Activated B cell treated with CpG ODN at 0.5 μM for 24 hours (primary cell): ENCODE measurements at regions not wholly inside any gene's neighbourhood (a gene's known extent, or its start where the extent isn't known, plus 50 kb on each side); places are given as distances from the start of the nearest gene placed in this dataset.

ENCODE experiments used
- ATAC-seq: fragments of 200-7000 bp; cut with Tn5 transposase; one replicate; pipeline ENCODE4 v1.10.0; 2021; ENCODE audit warnings: low read depth, mild to moderate bottlenecking, moderate library complexity
- CTCF ChIA-PET: fragments of 350-600 bp; sonication (Branson Sonifier 250); formaldehyde crosslinking; loops from one replicate; lab custom pipeline; 2021; ENCODE audit warnings: antibody characterized with exemption; lab: Charles Lee
- POLR2A ChIA-PET: fragments of 350-600 bp; sonication (Branson Sonifier 250); formaldehyde crosslinking; loops from one replicate; lab custom pipeline; 2021; ENCODE audit warnings: antibody characterized with exemption; lab: Charles Lee
- DNase-seq: peaks from one replicate; pipeline ENCODE4 v3.0.0; 2022
- H3K27ac Mint-ChIP-seq: one replicate; pipeline ENCODE4 v1.8.0; 2020; ENCODE audit warnings: mixed read lengths
- H3K27me3 Mint-ChIP-seq: one replicate; pipeline ENCODE4 v1.8.0; 2021; ENCODE audit warnings: mixed read lengths
- H3K36me3 Mint-ChIP-seq: one replicate; pipeline ENCODE4 v1.8.0; 2021; ENCODE audit warnings: low read depth, mixed read lengths
- H3K4me1 Mint-ChIP-seq: one replicate; pipeline ENCODE4 v1.8.0; 2021; ENCODE audit warnings: mixed read lengths
- H3K4me3 Mint-ChIP-seq: one replicate; pipeline ENCODE4 v1.8.0; 2020; ENCODE audit warnings: mild to moderate bottlenecking, mixed read lengths
- H3K9me3 Mint-ChIP-seq: one replicate; pipeline ENCODE4 v1.8.0; 2020; ENCODE audit warnings: mixed read lengths
- intact Hi-C: fragments of 100-400 bp; cut with micrococcal nuclease; formaldehyde crosslinking; loops from one replicate; pipeline ENCODE4 v1.15.1; 2024
- TF ChIP-seq, protein P1 (sequence below): fragments of 200-600 bp; IDR thresholded peaks from one replicate; pipeline ENCODE4 v1.8.0; 2022; ENCODE audit warnings: antibody characterized with exemption, mild to moderate bottlenecking

GRCh38 chr6:133634474-133634873, 254.4 kb upstream of the TCF21 start:
- Mint-ChIP-seq H3K27me3 (no peaks in the 10 kb centered on the region), H3K9me3 (no peaks in the 10 kb centered on the region), H3K4me3 (no peak overlapping the region), H3K36me3 (no peaks in the 10 kb centered on the region), H3K27ac (no peak overlapping the region), H3K4me1 (no peaks in the 10 kb centered on the region)
- POLR2A ChIA-PET = no interaction called here
- DNase-seq = no peak
- intact Hi-C loops = no loop called here
- ATAC-seq = no peak
- TF ChIP-seq, protein P1, sequence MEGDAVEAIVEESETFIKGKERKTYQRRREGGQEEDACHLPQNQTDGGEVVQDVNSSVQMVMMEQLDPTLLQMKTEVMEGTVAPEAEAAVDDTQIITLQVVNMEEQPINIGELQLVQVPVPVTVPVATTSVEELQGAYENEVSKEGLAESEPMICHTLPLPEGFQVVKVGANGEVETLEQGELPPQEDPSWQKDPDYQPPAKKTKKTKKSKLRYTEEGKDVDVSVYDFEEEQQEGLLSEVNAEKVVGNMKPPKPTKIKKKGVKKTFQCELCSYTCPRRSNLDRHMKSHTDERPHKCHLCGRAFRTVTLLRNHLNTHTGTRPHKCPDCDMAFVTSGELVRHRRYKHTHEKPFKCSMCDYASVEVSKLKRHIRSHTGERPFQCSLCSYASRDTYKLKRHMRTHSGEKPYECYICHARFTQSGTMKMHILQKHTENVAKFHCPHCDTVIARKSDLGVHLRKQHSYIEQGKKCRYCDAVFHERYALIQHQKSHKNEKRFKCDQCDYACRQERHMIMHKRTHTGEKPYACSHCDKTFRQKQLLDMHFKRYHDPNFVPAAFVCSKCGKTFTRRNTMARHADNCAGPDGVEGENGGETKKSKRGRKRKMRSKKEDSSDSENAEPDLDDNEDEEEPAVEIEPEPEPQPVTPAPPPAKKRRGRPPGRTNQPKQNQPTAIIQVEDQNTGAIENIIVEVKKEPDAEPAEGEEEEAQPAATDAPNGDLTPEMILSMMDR = no peak
- CTCF ChIA-PET = no interaction called here

DNA sequence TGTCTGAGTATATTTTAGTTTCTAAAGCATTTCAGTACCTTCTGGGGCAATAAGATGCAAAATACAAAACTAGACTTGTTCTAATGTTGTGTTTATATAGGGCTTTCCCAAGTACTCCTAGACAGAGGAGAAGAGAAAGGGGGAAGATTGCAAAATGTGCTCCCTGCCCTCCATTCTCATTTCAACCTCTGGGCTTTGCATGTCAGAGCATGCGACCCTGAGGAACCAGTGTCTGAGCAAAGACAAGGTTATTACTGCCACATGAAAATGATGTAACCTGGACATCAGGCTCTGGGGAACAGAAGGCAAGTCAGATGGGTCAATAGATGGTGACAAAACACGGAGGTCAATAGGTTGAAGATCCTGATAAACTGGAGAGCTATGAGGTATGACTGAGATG, 253.5 kb upstream of the TCF21 start:
- Mint-ChIP-seq H3K4me3 (no peak overlapping the region), H3K36me3 (no peaks in the 10 kb centered on the region), H3K27ac (no peak overlapping the region), H3K27me3 (no peaks in the 10 kb centered on the region), H3K9me3 (no peaks in the 10 kb centered on the region), H3K4me1 (no peaks in the 10 kb centered on the region)
- ChIA-PET CTCF (no interaction called here), POLR2A (no interaction called here)
- DNase-seq (no peak), ATAC-seq (no peak)
- TF ChIP-seq, protein P1 = no peak
- intact Hi-C loops = no loop called here

- no peak overlapping the region for H3K4me3 Mint-ChIP-seq
- H3K36me3 Mint-ChIP-seq = no peaks in the 10 kb centered on the region
- POLR2A ChIA-PET = no interaction called here
- no peaks in the 10 kb centered on the region for H3K4me1 Mint-ChIP-seq
- no peak overlapping the region for H3K27ac Mint-ChIP-seq
- intact Hi-C loops = no loop called here
- no peaks in the 10 kb centered on the region for H3K27me3 Mint-ChIP-seq
- TF ChIP-seq, protein P1 = no peak
- no peak for DNase-seq
- no peak for ATAC-seq
- CTCF ChIA-PET = no interaction called here
- no peaks in the 10 kb centered on the region for H3K9me3 Mint-ChIP-seq
Measured at GRCh38 chr6:133637436-133637835, 251.5 kb upstream of the TCF21 start.

- ChIA-PET POLR2A (no interaction called here), CTCF (no interaction called here)
- no peaks in the 10 kb centered on the region for H3K27me3 Mint-ChIP-seq
- DNase-seq = no peak
- ATAC-seq = no peak
- no peaks in the 10 kb centered on the region for H3K36me3 Mint-ChIP-seq
- TF ChIP-seq, protein P1 = no peak
- intact Hi-C loops = no loop called here
- no peak overlapping the region for H3K4me3 Mint-ChIP-seq
- no peak overlapping the region for H3K27ac Mint-ChIP-seq
- H3K9me3 Mint-ChIP-seq = no peaks in the 10 kb centered on the region
- H3K4me1 Mint-ChIP-seq = no peaks in the 10 kb centered on the region
Measured at GRCh38 chr6:133637874-133638273, 251.0 kb upstream of the TCF21 start.

- ATAC-seq (no peak), DNase-seq (no peak)
- intact Hi-C loops = no loop called here
- CTCF ChIA-PET = no interaction called here
- Mint-ChIP-seq H3K27me3 (no peaks in the 10 kb centered on the region), H3K4me3 (no peak overlapping the region), H3K4me1 (no peaks in the 10 kb centered on the region), H3K27ac (no peak overlapping the region), H3K9me3 (no peaks in the 10 kb centered on the region), H3K36me3 (no peaks in the 10 kb centered on the region)
- TF ChIP-seq, protein P1 = no peak
- POLR2A ChIA-PET = no interaction called here
Measured at GRCh38 chr6:133641104-133641503, 247.8 kb upstream of the TCF21 start.
